Uterus (tissue), 3 donors: ENCODE measurements at regions not wholly inside any gene's neighbourhood (a gene's known extent, or its start where the extent isn't known, plus 50 kb on each side); places are given as distances from the start of the nearest gene placed in this dataset.

ENCODE experiments used
- DNase-seq, 2 donors: peaks; one replicate each; pipeline ENCODE4 v3.0.0-alpha.2; 2019 to 2020
- H3K27ac ChIP-seq, 2 donors: fragments of 200-600 bp; sonication (generic); 1 replicate in 1 of 2; 2 replicates in 1 of 2; pipeline ENCODE4 v1.5.1; 2016 to 2018
- H3K27me3 ChIP-seq, 2 donors: fragments of 200-600 bp; sonication (generic); one replicate each; pipeline ENCODE4 v1.5.1; 2018 to 2019; ENCODE audit warnings: control low read depth in 1 of 2
- H3K36me3 ChIP-seq, 2 donors: fragments of 200-600 bp; sonication (generic); one replicate each; pipeline ENCODE4 v1.5.1; 2019; ENCODE audit warnings: control low read depth in 1 of 2
- H3K4me1 ChIP-seq, 2 donors: fragments of 200-600 bp; sonication (generic); one replicate each; pipeline ENCODE4 v1.5.1; 2018 to 2019; ENCODE audit warnings: control low read depth in 1 of 2
- H3K4me3 ChIP-seq, 2 donors: fragments of 200-600 bp; sonication (generic); 1 replicate in 1 of 2; 2 replicates in 1 of 2; pipeline ENCODE4 v1.5.1; 2018 to 2019; ENCODE audit warnings: mild to moderate bottlenecking in 1 of 2
- H3K9me3 ChIP-seq, 2 donors: fragments of 200-600 bp; sonication (generic); one replicate each; pipeline ENCODE4 v1.5.1; 2019; ENCODE audit warnings: control low read depth in 1 of 2
- CTCF ChIP-seq, 4 experiments: fragments of 200-600 bp in 2 of 4; fragments of 450-650 bp in 2 of 4; sonication (generic) in 2 of 4; IDR thresholded peaks; one replicate each; pipeline ENCODE4 v1.5.1; 2016 to 2019; ENCODE audit warnings: antibody characterized with exemption in 4 of 4, mild to moderate bottlenecking in 2 of 4, moderate library complexity in 1 of 4
- POLR2A ChIP-seq, 2 donors: fragments of 450-650 bp; IDR thresholded peaks; one replicate each; pipeline ENCODE4 v1.6.1; 2016; ENCODE audit warnings: antibody characterized with exemption in 2 of 2, mild to moderate bottlenecking in 1 of 2, moderate library complexity in 1 of 2
- intact Hi-C: fragments of 100-400 bp; cut with DNase I; formaldehyde crosslinking; loops from one replicate; pipeline ENCODE4 v1.15.1; 2023; ENCODE audit warnings: low total_unique reads
- donor health status: DM: yes; HTN: yes; CAD: no.

GRCh38 chr12:75765170-75766059 is 254.0 kb upstream of the KRR1 start:
- TF ChIP-seq POLR2A (IDR thresholded peaks at IDR 0.05) (no peak), CTCF (IDR thresholded peaks at IDR 0.05) (no peak)
- Histone ChIP-seq H3K27ac (no peak overlapping the region), H3K9me3 (no peaks in the 10 kb centered on the region), H3K27me3 (no peaks in the 10 kb centered on the region), H3K4me3 (no peak overlapping the region), H3K4me1 (no peaks in the 10 kb centered on the region), H3K36me3 (no peaks in the 10 kb centered on the region)
- DNase-seq, result no peak
- intact Hi-C loops, result no loop called here

DNA sequence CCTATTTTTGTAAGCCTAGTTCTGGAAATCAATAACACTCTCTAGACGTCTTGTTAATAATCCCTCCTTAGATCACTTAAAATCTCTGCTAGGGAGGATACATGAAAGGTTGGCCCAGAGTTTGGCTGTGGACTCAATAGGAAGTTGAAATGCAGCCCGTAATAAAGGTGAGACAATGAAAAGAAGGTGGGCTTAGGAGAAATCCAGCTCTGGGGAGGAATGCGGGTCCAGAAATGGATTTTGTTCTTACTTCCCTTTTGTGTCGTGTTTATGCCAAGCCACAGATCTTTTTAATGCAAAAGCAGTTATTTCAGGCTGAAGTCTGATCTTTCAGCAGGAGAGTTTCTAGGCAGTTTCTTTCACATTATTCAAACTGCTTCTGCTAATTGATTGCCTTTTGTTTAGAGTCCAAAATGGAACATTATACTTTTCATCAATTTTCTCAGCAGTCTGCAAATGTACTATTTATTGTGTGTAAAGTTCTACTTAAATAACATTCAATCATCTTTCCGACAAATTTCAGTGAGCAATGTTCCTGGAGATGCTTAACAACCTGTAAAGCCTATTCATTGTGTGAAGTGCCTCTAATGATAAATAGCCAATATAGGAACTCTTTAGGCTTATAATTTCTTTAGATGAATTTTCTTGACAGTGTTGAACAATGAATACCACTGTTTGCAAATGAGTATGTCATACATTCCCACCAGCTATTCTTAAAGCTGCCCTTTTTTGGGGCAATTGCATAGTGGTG is 252.9 kb upstream of the KRR1 start:
- no peak for DNase-seq
- Histone ChIP-seq H3K27me3 (no peaks in the 10 kb centered on the region), H3K4me3 (no peak overlapping the region), H3K27ac (no peak overlapping the region), H3K4me1 (no peaks in the 10 kb centered on the region), H3K36me3 (no peaks in the 10 kb centered on the region), H3K9me3 (no peaks in the 10 kb centered on the region)
- intact Hi-C loops, result no loop called here
- no peak for TF ChIP-seq POLR2A (IDR thresholded peaks at IDR 0.05)
- no peak for TF ChIP-seq CTCF (IDR thresholded peaks at IDR 0.05)

DNA sequence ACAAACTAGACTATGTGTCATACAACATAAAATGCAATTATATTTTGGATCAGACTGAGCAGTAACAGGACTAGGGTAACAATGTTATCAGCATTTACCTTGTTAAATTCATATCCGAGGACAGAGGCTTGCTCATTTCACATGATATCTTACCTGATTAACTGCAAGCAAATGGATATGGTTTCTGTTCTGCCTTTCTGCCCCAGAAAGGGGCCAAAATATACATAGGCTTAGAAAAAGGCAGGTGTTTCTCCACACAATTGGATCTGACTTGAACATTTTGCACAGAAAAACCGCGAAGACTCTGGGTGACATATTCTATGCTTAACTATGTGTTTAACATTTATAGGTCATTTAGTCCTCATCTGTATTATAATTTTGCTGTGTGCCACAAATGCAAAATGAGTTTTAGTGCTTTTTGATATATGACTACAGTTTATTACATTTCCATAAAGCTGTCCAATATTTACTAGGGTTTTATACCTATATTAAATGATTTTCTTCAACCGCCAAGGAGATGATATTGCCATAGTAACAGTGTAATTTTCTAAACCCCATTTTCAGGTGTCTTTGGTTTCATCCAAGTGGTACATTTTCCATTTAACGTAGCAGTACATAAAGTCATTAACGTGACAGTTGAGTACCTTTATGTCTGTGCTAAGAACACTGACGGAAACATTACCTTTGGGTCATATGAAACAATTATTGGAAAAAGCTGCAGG is 249.3 kb upstream of the KRR1 start:
- H3K9me3 ChIP-seq, result no peaks in the 10 kb centered on the region
- intact Hi-C loops, result no loop called here
- H3K36me3 ChIP-seq, result no peaks in the 10 kb centered on the region
- no peaks in the 10 kb centered on the region for H3K4me1 ChIP-seq
- no peak for DNase-seq
- TF ChIP-seq POLR2A (IDR thresholded peaks at IDR 0.05) (no peak), CTCF (IDR thresholded peaks at IDR 0.05) (no peak)
- no peaks in the 10 kb centered on the region for H3K27me3 ChIP-seq
- H3K27ac ChIP-seq, result no peak overlapping the region
- no peak overlapping the region for H3K4me3 ChIP-seq

DNA sequence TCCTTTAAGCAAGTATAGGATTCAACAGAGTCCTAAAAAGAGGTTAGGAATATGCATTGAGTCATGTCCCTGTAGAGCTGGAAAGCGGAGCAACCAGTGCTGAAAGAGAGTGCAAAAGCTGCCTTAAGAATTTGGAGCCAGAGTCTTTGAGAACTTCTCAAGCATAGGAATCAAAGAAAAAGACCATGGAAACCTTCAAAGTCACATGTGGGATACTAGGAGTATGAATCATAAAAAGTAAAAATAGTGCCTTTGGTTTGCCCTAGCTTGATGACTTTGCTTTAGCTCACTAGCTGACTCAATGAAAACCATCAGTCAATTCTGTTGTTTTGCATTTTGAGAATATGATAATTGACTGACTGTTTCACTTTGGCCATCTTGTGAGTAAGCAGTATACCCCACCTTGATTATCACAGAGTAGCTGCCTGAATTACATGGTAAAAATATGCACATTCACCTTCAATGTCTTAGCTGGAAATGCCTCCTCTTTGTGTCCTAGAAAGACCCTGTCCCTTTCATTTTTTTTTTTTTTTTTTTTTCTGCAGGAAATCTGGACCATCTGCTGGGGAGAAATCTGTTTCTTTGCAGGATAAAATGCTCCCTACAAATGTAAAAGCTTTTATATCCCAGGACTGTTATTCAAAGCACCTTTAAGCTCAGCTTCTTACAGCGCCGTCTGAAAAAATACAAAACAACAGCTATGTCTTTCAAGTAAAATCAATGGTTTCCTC is 248.6 kb upstream of the KRR1 start:
- no peak overlapping the region for H3K4me3 ChIP-seq
- no peak for DNase-seq
- no peaks in the 10 kb centered on the region for H3K36me3 ChIP-seq
- H3K9me3 ChIP-seq, result no peaks in the 10 kb centered on the region
- H3K27me3 ChIP-seq, result no peaks in the 10 kb centered on the region
- no peaks in the 10 kb centered on the region for H3K4me1 ChIP-seq
- TF ChIP-seq POLR2A (IDR thresholded peaks at IDR 0.05), result no peak
- TF ChIP-seq CTCF (IDR thresholded peaks at IDR 0.05), result no peak
- H3K27ac ChIP-seq, result no peak overlapping the region
- intact Hi-C loops, result no loop called here
